ENCODE measurements at regions not wholly inside any gene's neighbourhood (a gene's known extent, or its start where the extent isn't known, plus 50 kb on each side); places are given as distances from the start of the nearest gene placed in this dataset.
"Not testable (repeated sequence)": the region's sequence is repeated elsewhere in the genome, so short reads cannot be mapped to it uniquely, and the experiment has no call there.

GRCh38 chr10:125407557-125407956, 247.2 kb upstream of the CTBP2 start:
- TF ChIP-seq, protein P1, sequence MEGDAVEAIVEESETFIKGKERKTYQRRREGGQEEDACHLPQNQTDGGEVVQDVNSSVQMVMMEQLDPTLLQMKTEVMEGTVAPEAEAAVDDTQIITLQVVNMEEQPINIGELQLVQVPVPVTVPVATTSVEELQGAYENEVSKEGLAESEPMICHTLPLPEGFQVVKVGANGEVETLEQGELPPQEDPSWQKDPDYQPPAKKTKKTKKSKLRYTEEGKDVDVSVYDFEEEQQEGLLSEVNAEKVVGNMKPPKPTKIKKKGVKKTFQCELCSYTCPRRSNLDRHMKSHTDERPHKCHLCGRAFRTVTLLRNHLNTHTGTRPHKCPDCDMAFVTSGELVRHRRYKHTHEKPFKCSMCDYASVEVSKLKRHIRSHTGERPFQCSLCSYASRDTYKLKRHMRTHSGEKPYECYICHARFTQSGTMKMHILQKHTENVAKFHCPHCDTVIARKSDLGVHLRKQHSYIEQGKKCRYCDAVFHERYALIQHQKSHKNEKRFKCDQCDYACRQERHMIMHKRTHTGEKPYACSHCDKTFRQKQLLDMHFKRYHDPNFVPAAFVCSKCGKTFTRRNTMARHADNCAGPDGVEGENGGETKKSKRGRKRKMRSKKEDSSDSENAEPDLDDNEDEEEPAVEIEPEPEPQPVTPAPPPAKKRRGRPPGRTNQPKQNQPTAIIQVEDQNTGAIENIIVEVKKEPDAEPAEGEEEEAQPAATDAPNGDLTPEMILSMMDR (IDR thresholded peaks at IDR 0.05): no peak
- Mint-ChIP-seq H3K36me3 (ENCODE audit: low read depth) (peaks cover 3% of the 10 kb centered on the region), H3K9me3 (ENCODE audit: low read depth) (peaks cover 25% of the 10 kb centered on the region), H3K27ac (ENCODE audit: unreplicated experiment) (no peak overlapping the region), H3K4me3 (ENCODE audit: unreplicated experiment) (no peak overlapping the region), H3K4me1 (ENCODE audit: low read depth) (no peaks in the 10 kb centered on the region), H3K27me3 (ENCODE audit: low read depth) (peaks cover 3% of the 10 kb centered on the region)
- DNase-seq (ENCODE audit: low spot score): no peak

DNA sequence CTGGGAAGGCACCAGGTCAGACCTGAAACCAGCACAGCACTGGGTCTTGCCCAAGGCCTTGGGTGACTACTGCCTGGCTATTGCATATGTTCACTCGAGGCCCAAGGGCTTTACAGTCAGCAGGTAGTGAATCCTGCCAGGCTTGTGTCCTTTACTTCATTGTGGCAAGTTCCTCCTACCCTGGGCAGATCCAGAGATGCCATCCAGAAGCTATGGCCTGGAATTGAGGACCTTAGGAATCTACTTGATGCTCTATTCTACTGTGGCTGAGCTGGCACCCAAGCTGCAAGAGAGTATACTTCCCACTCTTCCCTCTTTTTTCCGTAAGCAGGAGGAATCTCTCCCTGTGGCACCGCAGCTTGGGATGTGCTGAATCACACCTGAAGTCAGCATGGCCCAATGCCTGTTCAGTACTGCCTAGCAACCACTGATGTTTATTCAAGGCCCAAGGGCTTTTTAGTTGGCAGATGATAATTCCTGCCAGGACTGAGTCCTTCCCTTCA, 246.7 kb upstream of the CTBP2 start:
- DNase-seq (ENCODE audit: low spot score): no peak
- peaks cover 30% of the 10 kb centered on the region for H3K9me3 Mint-ChIP-seq (ENCODE audit: low read depth)

GRCh38 chr10:125404902-125405301, 244.5 kb upstream of the CTBP2 start:
- not testable (repeated sequence) for DNase-seq (ENCODE audit: low spot score); H3K36me3 Mint-ChIP-seq (ENCODE audit: low read depth); H3K4me3 Mint-ChIP-seq (ENCODE audit: unreplicated experiment); H3K4me1 Mint-ChIP-seq (ENCODE audit: low read depth); H3K27ac Mint-ChIP-seq (ENCODE audit: unreplicated experiment)
- peaks cover 12% of the 10 kb centered on the region for H3K27me3 Mint-ChIP-seq (ENCODE audit: low read depth)
- peaks cover 35% of the 10 kb centered on the region for H3K9me3 Mint-ChIP-seq (ENCODE audit: low read depth)

More for the DNA sequence above, 246.7 kb upstream of the CTBP2 start:
- no peak overlapping the region for H3K27ac Mint-ChIP-seq (ENCODE audit: unreplicated experiment)
- peaks cover 4% of the 10 kb centered on the region for H3K27me3 Mint-ChIP-seq (ENCODE audit: low read depth)
- H3K36me3 Mint-ChIP-seq (ENCODE audit: low read depth): peaks cover 3% of the 10 kb centered on the region
- no peaks in the 10 kb centered on the region for H3K4me1 Mint-ChIP-seq (ENCODE audit: low read depth)
- H3K4me3 Mint-ChIP-seq (ENCODE audit: unreplicated experiment): no peak overlapping the region
- TF ChIP-seq, protein P1 (IDR thresholded peaks at IDR 0.05): no peak

GRCh38 chr10:125401462-125401861, 241.1 kb upstream of the CTBP2 start:
- TF ChIP-seq, protein P1 (IDR thresholded peaks at IDR 0.05): no peak
- no peak for DNase-seq (ENCODE audit: low spot score)
- Mint-ChIP-seq H3K27me3 (ENCODE audit: low read depth) (peaks cover 12% of the 10 kb centered on the region), H3K36me3 (ENCODE audit: low read depth) (peaks cover 3% of the 10 kb centered on the region), H3K27ac (ENCODE audit: unreplicated experiment) (no peak overlapping the region), H3K4me1 (ENCODE audit: low read depth) (peaks cover 6% of the 10 kb centered on the region), H3K4me3 (ENCODE audit: unreplicated experiment) (no peak overlapping the region), H3K9me3 (ENCODE audit: low read depth) (peaks cover 33% of the 10 kb centered on the region)

DNA sequence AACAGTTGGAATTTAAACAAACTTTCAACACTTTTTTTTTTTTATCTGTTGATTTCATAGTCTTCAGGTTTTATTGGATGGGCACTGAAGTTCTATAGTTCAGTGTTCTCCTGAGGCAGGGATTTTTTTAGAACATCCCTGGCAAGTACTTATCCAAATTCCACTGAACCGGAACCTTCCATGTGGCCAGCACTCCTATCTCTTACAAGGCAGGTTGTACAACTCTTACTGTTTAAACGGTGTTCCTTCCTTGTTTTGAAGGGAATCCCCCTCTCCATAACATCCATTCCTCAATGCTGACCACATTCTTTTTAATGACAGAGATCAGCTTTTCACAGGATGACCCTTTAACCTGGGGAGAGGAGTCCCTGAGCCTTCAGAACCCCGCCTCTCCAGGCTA, 238.9 kb upstream of the CTBP2 start:
- Mint-ChIP-seq H3K36me3 (ENCODE audit: low read depth) (no peaks in the 10 kb centered on the region), H3K9me3 (ENCODE audit: low read depth) (peaks cover 22% of the 10 kb centered on the region), H3K27me3 (ENCODE audit: low read depth) (peaks cover 12% of the 10 kb centered on the region), H3K4me1 (ENCODE audit: low read depth) (peaks cover 6% of the 10 kb centered on the region), H3K4me3 (ENCODE audit: unreplicated experiment) (no peak overlapping the region), H3K27ac (ENCODE audit: unreplicated experiment) (no peak overlapping the region)
- TF ChIP-seq, protein P1 (IDR thresholded peaks at IDR 0.05): no peak
- no peak for DNase-seq (ENCODE audit: low spot score)

GRCh38 chr10:125398270-125398669, 237.9 kb upstream of the CTBP2 start:
- peaks cover 12% of the 10 kb centered on the region for H3K27me3 Mint-ChIP-seq (ENCODE audit: low read depth)

More at GRCh38 chr10:125398270-125398669, 237.9 kb upstream of the CTBP2 start:
- TF ChIP-seq, protein P1 (IDR thresholded peaks at IDR 0.05): no peak
- no peak overlapping the region for H3K27ac Mint-ChIP-seq (ENCODE audit: unreplicated experiment)
- H3K4me3 Mint-ChIP-seq (ENCODE audit: unreplicated experiment): no peak overlapping the region
- H3K4me1 Mint-ChIP-seq (ENCODE audit: low read depth): peaks cover 6% of the 10 kb centered on the region
- H3K9me3 Mint-ChIP-seq (ENCODE audit: low read depth): peaks cover 16% of the 10 kb centered on the region
- no peak for DNase-seq (ENCODE audit: low spot score)
- no peaks in the 10 kb centered on the region for H3K36me3 Mint-ChIP-seq (ENCODE audit: low read depth)
